ENCODE measurements at regions not wholly inside any gene's neighbourhood (a gene's known extent, or its start where the extent isn't known, plus 50 kb on each side); places are given as distances from the start of the nearest gene placed in this dataset.

- H3K27me3 ChIP-seq (replicated peaks in 2 of 5; ENCODE audit: control insufficient read depth in 4 of 5, insufficient read depth in 5 of 5, low read length in 4 of 5), result no peaks in the 10 kb centered on the region
- no peak for DNase-seq
- no peaks in the 10 kb centered on the region for H3K9me3 ChIP-seq (ENCODE audit: control extremely low read depth in 1 of 5, control insufficient read depth in 4 of 5, insufficient read depth in 2 of 5, low read depth in 1 of 5, low read length in 4 of 5)
- no peaks in the 10 kb centered on the region for H3K36me3 ChIP-seq (ENCODE audit: control insufficient read depth in 4 of 4, insufficient read depth in 4 of 4, low read length in 3 of 4)
- H3K4me3 ChIP-seq (ENCODE audit: control insufficient read depth in 1 of 7, extremely low read depth in 1 of 7, insufficient read depth in 4 of 7, low read depth in 2 of 7, low read length in 6 of 7), result no peak overlapping the region
- POLR2A ChIA-PET, result no interaction called here
- no peaks in the 10 kb centered on the region for H3K4me1 ChIP-seq (ENCODE audit: control extremely low read depth in 1 of 4, control insufficient read depth in 4 of 4, insufficient read depth in 4 of 4, low read length in 3 of 4)
- WGBS (ENCODE audit: insufficient coverage), result no CpG with 5 or more reads among the region's 1 CpG
- H3K27ac ChIP-seq (ENCODE audit: insufficient read depth in 1 of 2, low read depth in 1 of 2, low read length in 2 of 2, poor library complexity in 1 of 2, severe bottlenecking in 2 of 2), result no peak overlapping the region
- CTCF ChIA-PET, result no interaction called here
Observed at GRCh38 chr11:24289301-24289700, 207.6 kb upstream of the LUZP2 start.

GRCh38 chr11:24293964-24294363, 202.9 kb upstream of the LUZP2 start:
- no peak for DNase-seq
- Histone ChIP-seq H3K27ac (ENCODE audit: insufficient read depth in 1 of 2, low read depth in 1 of 2, low read length in 2 of 2, poor library complexity in 1 of 2, severe bottlenecking in 2 of 2) (no peak overlapping the region), H3K4me3 (ENCODE audit: control insufficient read depth in 1 of 7, extremely low read depth in 1 of 7, insufficient read depth in 4 of 7, low read depth in 2 of 7, low read length in 6 of 7) (no peak overlapping the region), H3K27me3 (replicated peaks in 2 of 5; ENCODE audit: control insufficient read depth in 4 of 5, insufficient read depth in 5 of 5, low read length in 4 of 5) (no peaks in the 10 kb centered on the region), H3K4me1 (ENCODE audit: control extremely low read depth in 1 of 4, control insufficient read depth in 4 of 4, insufficient read depth in 4 of 4, low read length in 3 of 4) (no peaks in the 10 kb centered on the region), H3K9me3 (ENCODE audit: control extremely low read depth in 1 of 5, control insufficient read depth in 4 of 5, insufficient read depth in 2 of 5, low read depth in 1 of 5, low read length in 4 of 5) (no peaks in the 10 kb centered on the region), H3K36me3 (ENCODE audit: control insufficient read depth in 4 of 4, insufficient read depth in 4 of 4, low read length in 3 of 4) (no peaks in the 10 kb centered on the region)
- CTCF ChIA-PET, result no interaction called here
- POLR2A ChIA-PET, result no interaction called here
- WGBS (ENCODE audit: insufficient coverage), result no CpG with 5 or more reads among the region's 3 CpGs

GRCh38 chr11:24295360-24295759, 201.5 kb upstream of the LUZP2 start:
- Histone ChIP-seq H3K4me3 (ENCODE audit: control insufficient read depth in 1 of 7, extremely low read depth in 1 of 7, insufficient read depth in 4 of 7, low read depth in 2 of 7, low read length in 6 of 7) (no peak overlapping the region), H3K27ac (ENCODE audit: insufficient read depth in 1 of 2, low read depth in 1 of 2, low read length in 2 of 2, poor library complexity in 1 of 2, severe bottlenecking in 2 of 2) (no peak overlapping the region), H3K27me3 (replicated peaks in 2 of 5; ENCODE audit: control insufficient read depth in 4 of 5, insufficient read depth in 5 of 5, low read length in 4 of 5) (no peaks in the 10 kb centered on the region), H3K4me1 (ENCODE audit: control extremely low read depth in 1 of 4, control insufficient read depth in 4 of 4, insufficient read depth in 4 of 4, low read length in 3 of 4) (no peaks in the 10 kb centered on the region), H3K9me3 (ENCODE audit: control extremely low read depth in 1 of 5, control insufficient read depth in 4 of 5, insufficient read depth in 2 of 5, low read depth in 1 of 5, low read length in 4 of 5) (no peaks in the 10 kb centered on the region), H3K36me3 (ENCODE audit: control insufficient read depth in 4 of 4, insufficient read depth in 4 of 4, low read length in 3 of 4) (no peaks in the 10 kb centered on the region)
- WGBS (ENCODE audit: insufficient coverage), result 30% methylated on average over 1 of the region's 2 CpGs
- ChIA-PET POLR2A (interaction anchor here (0.6 kb wide), 1 partner anchor 12 kb away, joined by 3 read pairs; no protein-coding TSS in a partner anchor), CTCF (no interaction called here)
- peak in 2 of 3 donors; percentile 2 to 13 for DNase-seq

GRCh38 chr11:24297461-24297860, 199.4 kb upstream of the LUZP2 start:
- no peak overlapping the region for H3K4me3 ChIP-seq (ENCODE audit: control insufficient read depth in 1 of 7, extremely low read depth in 1 of 7, insufficient read depth in 4 of 7, low read depth in 2 of 7, low read length in 6 of 7)
- no peak overlapping the region for H3K27ac ChIP-seq (ENCODE audit: insufficient read depth in 1 of 2, low read depth in 1 of 2, low read length in 2 of 2, poor library complexity in 1 of 2, severe bottlenecking in 2 of 2)
- no peaks in the 10 kb centered on the region for H3K27me3 ChIP-seq (replicated peaks in 2 of 5; ENCODE audit: control insufficient read depth in 4 of 5, insufficient read depth in 5 of 5, low read length in 4 of 5)
- POLR2A ChIA-PET, result no interaction called here
- no peaks in the 10 kb centered on the region for H3K36me3 ChIP-seq (ENCODE audit: control insufficient read depth in 4 of 4, insufficient read depth in 4 of 4, low read length in 3 of 4)
- CTCF ChIA-PET, result no interaction called here
- no peaks in the 10 kb centered on the region for H3K9me3 ChIP-seq (ENCODE audit: control extremely low read depth in 1 of 5, control insufficient read depth in 4 of 5, insufficient read depth in 2 of 5, low read depth in 1 of 5, low read length in 4 of 5)
- DNase-seq, result no peak
- no peaks in the 10 kb centered on the region for H3K4me1 ChIP-seq (ENCODE audit: control extremely low read depth in 1 of 4, control insufficient read depth in 4 of 4, insufficient read depth in 4 of 4, low read length in 3 of 4)
- no CpG with 5 or more reads among the region's 2 CpGs for WGBS (ENCODE audit: insufficient coverage)

GRCh38 chr11:24298146-24298545, 198.7 kb upstream of the LUZP2 start:
- no peaks in the 10 kb centered on the region for H3K36me3 ChIP-seq (ENCODE audit: control insufficient read depth in 4 of 4, insufficient read depth in 4 of 4, low read length in 3 of 4)
- ChIA-PET CTCF (no interaction called here), POLR2A (no interaction called here)
- H3K27ac ChIP-seq (ENCODE audit: insufficient read depth in 1 of 2, low read depth in 1 of 2, low read length in 2 of 2, poor library complexity in 1 of 2, severe bottlenecking in 2 of 2), result no peak overlapping the region
- WGBS (ENCODE audit: insufficient coverage), result 100% methylated on average over 2 of the region's 2 CpGs
- H3K27me3 ChIP-seq (replicated peaks in 2 of 5; ENCODE audit: control insufficient read depth in 4 of 5, insufficient read depth in 5 of 5, low read length in 4 of 5), result no peaks in the 10 kb centered on the region
- no peaks in the 10 kb centered on the region for H3K9me3 ChIP-seq (ENCODE audit: control extremely low read depth in 1 of 5, control insufficient read depth in 4 of 5, insufficient read depth in 2 of 5, low read depth in 1 of 5, low read length in 4 of 5)
- no peak for DNase-seq
- H3K4me3 ChIP-seq (ENCODE audit: control insufficient read depth in 1 of 7, extremely low read depth in 1 of 7, insufficient read depth in 4 of 7, low read depth in 2 of 7, low read length in 6 of 7), result no peak overlapping the region
- H3K4me1 ChIP-seq (ENCODE audit: control extremely low read depth in 1 of 4, control insufficient read depth in 4 of 4, insufficient read depth in 4 of 4, low read length in 3 of 4), result no peaks in the 10 kb centered on the region

- CTCF ChIA-PET, result interaction anchor here (0.9 kb wide), 1 partner anchor 25 kb away, joined by 5 read pairs; no protein-coding TSS in a partner anchor
- WGBS (ENCODE audit: insufficient coverage), result no CpG with 5 or more reads among the region's 2 CpGs
- POLR2A ChIA-PET, result no interaction called here
- H3K36me3 ChIP-seq (ENCODE audit: control insufficient read depth in 4 of 4, insufficient read depth in 4 of 4, low read length in 3 of 4), result no peaks in the 10 kb centered on the region
- H3K4me1 ChIP-seq (ENCODE audit: control extremely low read depth in 1 of 4, control insufficient read depth in 4 of 4, insufficient read depth in 4 of 4, low read length in 3 of 4), result no peaks in the 10 kb centered on the region
- H3K27me3 ChIP-seq (replicated peaks in 2 of 5; ENCODE audit: control insufficient read depth in 4 of 5, insufficient read depth in 5 of 5, low read length in 4 of 5), result no peaks in the 10 kb centered on the region
- no peak overlapping the region for H3K27ac ChIP-seq (ENCODE audit: insufficient read depth in 1 of 2, low read depth in 1 of 2, low read length in 2 of 2, poor library complexity in 1 of 2, severe bottlenecking in 2 of 2)
- no peak for DNase-seq
- no peak overlapping the region for H3K4me3 ChIP-seq (ENCODE audit: control insufficient read depth in 1 of 7, extremely low read depth in 1 of 7, insufficient read depth in 4 of 7, low read depth in 2 of 7, low read length in 6 of 7)
- peaks cover 0 to 4% (median 0%) of the 10 kb centered on the region in 5 experiments for H3K9me3 ChIP-seq (ENCODE audit: control extremely low read depth in 1 of 5, control insufficient read depth in 4 of 5, insufficient read depth in 2 of 5, low read depth in 1 of 5, low read length in 4 of 5)
Observed at GRCh38 chr11:24311974-24312373, 184.9 kb upstream of the LUZP2 start.

- Histone ChIP-seq H3K27me3 (replicated peaks in 2 of 5; ENCODE audit: control insufficient read depth in 4 of 5, insufficient read depth in 5 of 5, low read length in 4 of 5) (no peaks in the 10 kb centered on the region), H3K36me3 (ENCODE audit: control insufficient read depth in 4 of 4, insufficient read depth in 4 of 4, low read length in 3 of 4) (no peaks in the 10 kb centered on the region), H3K4me1 (ENCODE audit: control extremely low read depth in 1 of 4, control insufficient read depth in 4 of 4, insufficient read depth in 4 of 4, low read length in 3 of 4) (no peaks in the 10 kb centered on the region), H3K27ac (ENCODE audit: insufficient read depth in 1 of 2, low read depth in 1 of 2, low read length in 2 of 2, poor library complexity in 1 of 2, severe bottlenecking in 2 of 2) (no peak overlapping the region), H3K4me3 (ENCODE audit: control insufficient read depth in 1 of 7, extremely low read depth in 1 of 7, insufficient read depth in 4 of 7, low read depth in 2 of 7, low read length in 6 of 7) (no peak overlapping the region), H3K9me3 (ENCODE audit: control extremely low read depth in 1 of 5, control insufficient read depth in 4 of 5, insufficient read depth in 2 of 5, low read depth in 1 of 5, low read length in 4 of 5) (peaks cover 0 to 4% (median 0%) of the 10 kb centered on the region in 5 experiments)
- WGBS (ENCODE audit: insufficient coverage), result 80% methylated on average over 1 of the region's 2 CpGs
- CTCF ChIA-PET, result no interaction called here
- POLR2A ChIA-PET, result no interaction called here
- no peak for DNase-seq
Observed at GRCh38 chr11:24312464-24313238, 184.2 kb upstream of the LUZP2 start.
